NCI-H1436 (cell line): ENCODE measurements at regions not wholly inside any gene's neighbourhood (a gene's known extent, or its start where the extent isn't known, plus 50 kb on each side); places are given as distances from the start of the nearest gene placed in this dataset.

ENCODE experiments used
- DNase-seq: peaks from one replicate; lab custom pipeline; 2025; lab: John Stamatoyannopoulos, UW

- no peak for DNase-seq
Observed at GRCh38 chr11:70650075-70650909, 252.0 kb downstream of the CTTN start.

GRCh38 chr11:70651031-70651430 lies 252.7 kb downstream of the CTTN start:
- DNase-seq: no peak

- DNase-seq: peak; percentile 63
Observed at GRCh38 chr11:70654016-70654415, 255.7 kb downstream of the CTTN start.

GRCh38 chr11:70655816-70656215 lies 257.5 kb downstream of the CTTN start:
- DNase-seq: no peak

GRCh38 chr11:70656252-70656651 lies 257.9 kb downstream of the CTTN start:
- peak; percentile 13 for DNase-seq

GRCh38 chr11:70660059-70660888 lies 261.9 kb downstream of the CTTN start:
- DNase-seq: no peak

GRCh38 chr11:70660889-70661197 lies 262.5 kb downstream of the CTTN start:
- DNase-seq: no peak

GRCh38 chr11:70661761-70662501 lies 263.6 kb downstream of the CTTN start:
- no peak for DNase-seq

- no peak for DNase-seq
Observed at GRCh38 chr11:70662691-70663098, 264.4 kb downstream of the CTTN start.

GRCh38 chr11:70663815-70664214 lies 265.5 kb downstream of the CTTN start:
- DNase-seq: no peak

- DNase-seq: no peak
Observed at GRCh38 chr11:70666311-70666710, 268.0 kb downstream of the CTTN start.

GRCh38 chr11:70667767-70668166 lies 269.4 kb downstream of the CTTN start:
- DNase-seq: no peak

GRCh38 chr11:70668204-70669202 lies 270.2 kb downstream of the CTTN start:
- no peak for DNase-seq

- no peak for DNase-seq
Observed at GRCh38 chr11:70669281-70669680, 271.0 kb downstream of the CTTN start.

- DNase-seq: no peak
Observed at GRCh38 chr11:70669871-70670675, 271.7 kb downstream of the CTTN start.

GRCh38 chr11:70670676-70671034 lies 272.3 kb downstream of the CTTN start:
- no peak for DNase-seq

GRCh38 chr11:70671083-70671482 lies 272.8 kb downstream of the CTTN start:
- DNase-seq: no peak

GRCh38 chr11:70671611-70672010 lies 273.3 kb downstream of the CTTN start:
- DNase-seq: no peak

GRCh38 chr11:70672991-70673653 lies 274.8 kb downstream of the CTTN start:
- DNase-seq: no peak

GRCh38 chr11:70674605-70675004 lies 276.3 kb downstream of the CTTN start:
- DNase-seq: no peak
